ENCODE measurements at regions not wholly inside any gene's neighbourhood (a gene's known extent, or its start where the extent isn't known, plus 50 kb on each side); places are given as distances from the start of the nearest gene placed in this dataset.
A peak's percentile ranks its signal among the peaks of the same experiment; 100 is the strongest.

- TF ChIP-seq, protein P1, sequence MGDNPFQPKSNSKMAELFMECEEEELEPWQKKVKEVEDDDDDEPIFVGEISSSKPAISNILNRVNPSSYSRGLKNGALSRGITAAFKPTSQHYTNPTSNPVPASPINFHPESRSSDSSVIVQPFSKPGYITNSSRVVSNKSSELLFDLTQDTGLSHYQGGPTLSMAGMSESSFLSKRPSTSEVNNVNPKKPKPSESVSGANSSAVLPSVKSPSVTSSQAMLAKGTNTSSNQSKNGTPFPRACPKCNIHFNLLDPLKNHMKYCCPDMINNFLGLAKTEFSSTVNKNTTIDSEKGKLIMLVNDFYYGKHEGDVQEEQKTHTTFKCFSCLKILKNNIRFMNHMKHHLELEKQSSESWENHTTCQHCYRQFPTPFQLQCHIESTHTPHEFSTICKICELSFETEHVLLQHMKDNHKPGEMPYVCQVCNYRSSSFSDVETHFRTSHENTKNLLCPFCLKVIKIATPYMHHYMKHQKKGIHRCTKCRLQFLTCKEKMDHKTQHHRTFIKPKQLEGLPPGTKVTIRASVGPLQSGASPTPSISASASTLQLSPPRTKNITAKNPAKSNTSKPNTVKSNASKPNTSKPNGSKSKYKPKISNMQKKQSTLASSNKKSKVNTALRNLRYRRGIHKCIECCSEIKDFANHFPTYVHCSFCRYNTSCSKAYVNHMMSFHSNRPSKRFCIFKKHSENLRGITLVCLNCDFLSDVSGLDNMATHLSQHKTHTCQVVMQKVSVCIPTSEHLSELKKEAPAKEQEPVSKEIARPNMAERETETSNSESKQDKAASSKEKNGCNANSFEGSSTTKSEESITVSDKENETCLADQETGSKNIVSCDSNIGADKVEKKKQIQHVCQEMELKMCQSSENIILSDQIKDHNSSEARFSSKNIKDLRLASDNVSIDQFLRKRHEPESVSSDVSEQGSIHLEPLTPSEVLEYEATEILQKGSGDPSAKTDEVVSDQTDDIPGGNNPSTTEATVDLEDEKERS (CRISPR knock-in tag; IDR thresholded peaks at IDR 0.05) = no peak
- no peak for TF ChIP-seq HHEX (CRISPR knock-in tag; IDR thresholded peaks at IDR 0.05)
- TF ChIP-seq CBFB (CRISPR knock-in tag; IDR thresholded peaks at IDR 0.05) = no peak
- no peak for TF ChIP-seq SNAI1 (CRISPR knock-in tag; IDR thresholded peaks at IDR 0.05; ENCODE audit: borderline replicate concordance)
- TF ChIP-seq, protein P2, sequence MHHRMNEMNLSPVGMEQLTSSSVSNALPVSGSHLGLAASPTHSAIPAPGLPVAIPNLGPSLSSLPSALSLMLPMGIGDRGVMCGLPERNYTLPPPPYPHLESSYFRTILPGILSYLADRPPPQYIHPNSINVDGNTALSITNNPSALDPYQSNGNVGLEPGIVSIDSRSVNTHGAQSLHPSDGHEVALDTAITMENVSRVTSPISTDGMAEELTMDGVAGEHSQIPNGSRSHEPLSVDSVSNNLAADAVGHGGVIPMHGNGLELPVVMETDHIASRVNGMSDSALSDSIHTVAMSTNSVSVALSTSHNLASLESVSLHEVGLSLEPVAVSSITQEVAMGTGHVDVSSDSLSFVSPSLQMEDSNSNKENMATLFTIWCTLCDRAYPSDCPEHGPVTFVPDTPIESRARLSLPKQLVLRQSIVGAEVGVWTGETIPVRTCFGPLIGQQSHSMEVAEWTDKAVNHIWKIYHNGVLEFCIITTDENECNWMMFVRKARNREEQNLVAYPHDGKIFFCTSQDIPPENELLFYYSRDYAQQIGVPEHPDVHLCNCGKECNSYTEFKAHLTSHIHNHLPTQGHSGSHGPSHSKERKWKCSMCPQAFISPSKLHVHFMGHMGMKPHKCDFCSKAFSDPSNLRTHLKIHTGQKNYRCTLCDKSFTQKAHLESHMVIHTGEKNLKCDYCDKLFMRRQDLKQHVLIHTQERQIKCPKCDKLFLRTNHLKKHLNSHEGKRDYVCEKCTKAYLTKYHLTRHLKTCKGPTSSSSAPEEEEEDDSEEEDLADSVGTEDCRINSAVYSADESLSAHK (CRISPR knock-in tag; IDR thresholded peaks at IDR 0.05; ENCODE audit: borderline replicate concordance) = no peak
- TF ChIP-seq, protein P3, sequence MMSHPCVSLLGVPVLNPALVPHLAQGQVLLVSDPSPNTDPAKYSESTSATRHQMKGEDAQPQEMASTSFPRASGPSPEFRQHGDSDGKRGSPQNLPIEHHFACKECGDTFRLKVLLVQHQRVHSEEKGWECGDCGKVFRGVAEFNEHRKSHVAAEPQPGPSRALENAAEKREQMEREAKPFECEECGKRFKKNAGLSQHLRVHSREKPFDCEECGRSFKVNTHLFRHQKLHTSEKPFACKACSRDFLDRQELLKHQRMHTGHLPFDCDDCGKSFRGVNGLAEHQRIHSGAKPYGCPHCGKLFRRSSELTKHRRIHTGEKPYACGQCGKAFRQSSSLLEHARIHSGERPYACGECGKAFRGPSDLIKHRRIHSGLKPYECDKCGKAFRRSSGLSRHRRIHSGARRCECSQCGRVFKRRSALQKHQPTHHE (CRISPR knock-in tag; IDR thresholded peaks at IDR 0.05; ENCODE audit: borderline replicate concordance) = no peak
- peak; percentile 27; the same call in 1 of the 2 replicates for TF ChIP-seq CHD2 (IDR thresholded peaks at IDR 0.05; ENCODE audit: low read depth, low read length)
- TF ChIP-seq CTCF (CRISPR knock-in tag; IDR thresholded peaks at IDR 0.05) = peak; percentile 19; the same call in 1 of the 2 replicates
- no peak for TF ChIP-seq EP300 (IDR thresholded peaks at IDR 0.05; ENCODE audit: low read depth in 2 of 2, low read length in 2 of 2)
- TF ChIP-seq EP300 (CRISPR knock-in tag; IDR thresholded peaks at IDR 0.05; ENCODE audit: borderline replicate concordance) = no peak
- TF ChIP-seq RAD51 (IDR thresholded peaks at IDR 0.05; ENCODE audit: borderline replicate concordance) = no peak
- TF ChIP-seq ZNF343 (CRISPR knock-in tag; IDR thresholded peaks at IDR 0.05) = no peak
- TF ChIP-seq FOXP4 (CRISPR knock-in tag; IDR thresholded peaks at IDR 0.05) = no peak
- TF ChIP-seq ZNF749 (CRISPR knock-in tag; IDR thresholded peaks at IDR 0.05; ENCODE audit: borderline replicate concordance) = no peak
- TF ChIP-seq RORA (CRISPR knock-in tag; IDR thresholded peaks at IDR 0.05) = no peak
- no peak for TF ChIP-seq ZNF746 (CRISPR knock-in tag; IDR thresholded peaks at IDR 0.05)
- TF ChIP-seq PHF21A (CRISPR knock-in tag; IDR thresholded peaks at IDR 0.05) = no peak
- 0 out of 2 replicates have a peak, but pooled peaks have one; percentile 41 for TF ChIP-seq ZNF564 (CRISPR knock-in tag; IDR thresholded peaks at IDR 0.05)
- TF ChIP-seq ZNF350 (CRISPR knock-in tag; IDR thresholded peaks at IDR 0.05; ENCODE audit: borderline replicate concordance, low read depth) = 0 out of 2 replicates have a peak, but pooled peaks have one; percentile 19
Measured at GRCh38 chr20:11379257-11380011, 538.3 kb upstream of the BTBD3 start (continued).
